Activated CD4-positive, alpha-beta T cell treated with anti-CD3 and anti-CD28 coated beads, Interleukin-2, amount 50 U/mL, for 4 hours (primary cell): ENCODE measurements at regions not wholly inside any gene's neighbourhood (a gene's known extent, or its start where the extent isn't known, plus 50 kb on each side); places are given as distances from the start of the nearest gene placed in this dataset.
"Not testable (repeated sequence)": the region's sequence is repeated elsewhere in the genome, so short reads cannot be mapped to it uniquely, and the experiment has no call there.

Experiments
- DNase-seq, 2 experiments: peaks; one replicate each; pipeline ENCODE4 v3.0.0-alpha.2; 2020

GRCh38 chr4:53863736-53864365, 200.6 kb downstream of the CHIC2 start:
- no peak for DNase-seq

- DNase-seq, result no peak
Measured at GRCh38 chr4:53863158-53863557, 201.2 kb downstream of the CHIC2 start.

GRCh38 chr4:53861856-53862610, 202.4 kb downstream of the CHIC2 start:
- no peak for DNase-seq

GRCh38 chr4:53859305-53859704, 205.1 kb downstream of the CHIC2 start:
- DNase-seq, result no peak

GRCh38 chr4:53858744-53859143, 205.7 kb downstream of the CHIC2 start:
- DNase-seq, result no peak

- DNase-seq, result no peak
Measured at GRCh38 chr4:53855581-53856250, 208.7 kb downstream of the CHIC2 start.

GRCh38 chr4:53854991-53855568, 209.3 kb downstream of the CHIC2 start:
- no peak for DNase-seq

GRCh38 chr4:53852343-53852742, 212.1 kb downstream of the CHIC2 start:
- no peak for DNase-seq

GRCh38 chr4:53847965-53848364, 216.4 kb downstream of the CHIC2 start:
- DNase-seq, result no peak

- DNase-seq, result no peak
Measured at GRCh38 chr4:53844551-53844950, 219.9 kb downstream of the CHIC2 start.

GRCh38 chr4:53844133-53844532, 220.3 kb downstream of the CHIC2 start:
- DNase-seq, result no peak

- no peak for DNase-seq
Measured at GRCh38 chr4:53841711-53842110, 222.7 kb downstream of the CHIC2 start.

- DNase-seq, result no peak
Measured at GRCh38 chr4:53840643-53841042, 223.8 kb downstream of the CHIC2 start.

GRCh38 chr4:53833302-53834003, 231.0 kb downstream of the CHIC2 start:
- not testable (repeated sequence) for DNase-seq

GRCh38 chr4:53832549-53832948, 231.9 kb downstream of the CHIC2 start:
- DNase-seq, result no peak

- no peak for DNase-seq
Measured at GRCh38 chr4:53830511-53830910, 233.9 kb downstream of the CHIC2 start.

- no peak for DNase-seq
Measured at GRCh38 chr4:53821179-53821851, 230.0 kb upstream of the LNX1 start.

GRCh38 chr4:53818104-53818503, 226.8 kb upstream of the LNX1 start:
- DNase-seq, result no peak

- no peak for DNase-seq
Measured at GRCh38 chr4:53816561-53816960, 225.3 kb upstream of the LNX1 start.

- DNase-seq, result no peak
Measured at GRCh38 chr4:53815281-53815680, 224.0 kb upstream of the LNX1 start.

GRCh38 chr4:53813998-53814397, 222.7 kb upstream of the LNX1 start:
- no peak for DNase-seq

- DNase-seq, result no peak
Measured at GRCh38 chr4:53810643-53811042, 219.4 kb upstream of the LNX1 start.

GRCh38 chr4:53809816-53810215, 218.5 kb upstream of the LNX1 start:
- DNase-seq, result no peak
